ENCODE measurements at regions not wholly inside any gene's neighbourhood (a gene's known extent, or its start where the extent isn't known, plus 50 kb on each side); places are given as distances from the start of the nearest gene placed in this dataset.

GRCh38 chr1:191575180-191575579 is 583.1 kb upstream of the RGS18 start:
- H3K4me1 Mint-ChIP-seq (ENCODE audit: low read depth in 2 of 2): no peaks in the 10 kb centered on the region
- no peak for DNase-seq (ENCODE audit: low spot score)
- H3K4me3 Mint-ChIP-seq: no peak overlapping the region
- H3K36me3 Mint-ChIP-seq: no peaks in the 10 kb centered on the region
- H3K27ac Mint-ChIP-seq: no peak overlapping the region
- no peaks in the 10 kb centered on the region for H3K27me3 Mint-ChIP-seq
- H3K9me3 Mint-ChIP-seq: peaks cover 21% of the 10 kb centered on the region
- no peak for ATAC-seq

- Mint-ChIP-seq H3K4me3 (no peak overlapping the region), H3K27ac (no peak overlapping the region), H3K4me1 (ENCODE audit: low read depth in 2 of 2) (no peaks in the 10 kb centered on the region), H3K36me3 (no peaks in the 10 kb centered on the region), H3K27me3 (no peaks in the 10 kb centered on the region), H3K9me3 (peaks cover 21% of the 10 kb centered on the region)
- ATAC-seq (no peak), DNase-seq (ENCODE audit: low spot score) (no peak)
Measured at GRCh38 chr1:191575746-191576145, 582.5 kb upstream of the RGS18 start.

DNA sequence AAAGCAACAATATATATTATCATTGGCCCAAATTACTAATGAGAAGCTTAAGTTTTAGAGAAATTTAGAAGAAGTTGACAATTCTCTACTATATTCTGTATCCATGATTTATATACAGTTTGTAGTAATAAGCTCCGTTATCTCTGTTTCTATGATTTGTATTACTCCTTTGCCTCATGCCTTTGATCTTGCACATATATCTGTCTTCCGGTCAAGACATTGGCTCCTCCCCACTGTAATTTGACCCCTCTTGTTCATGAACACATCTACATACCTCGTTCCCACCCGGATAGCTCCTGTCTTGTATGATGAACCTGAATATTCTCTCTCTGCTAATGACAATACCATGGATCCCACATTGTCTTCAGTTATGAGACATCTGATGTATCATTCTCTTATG is 581.0 kb upstream of the RGS18 start:
- Mint-ChIP-seq H3K4me1 (ENCODE audit: low read depth in 2 of 2) (no peaks in the 10 kb centered on the region), H3K4me3 (no peak overlapping the region), H3K9me3 (peaks cover 21% of the 10 kb centered on the region), H3K27ac (no peak overlapping the region), H3K27me3 (no peaks in the 10 kb centered on the region), H3K36me3 (no peaks in the 10 kb centered on the region)
- ATAC-seq (no peak), DNase-seq (ENCODE audit: low spot score) (no peak)

DNA sequence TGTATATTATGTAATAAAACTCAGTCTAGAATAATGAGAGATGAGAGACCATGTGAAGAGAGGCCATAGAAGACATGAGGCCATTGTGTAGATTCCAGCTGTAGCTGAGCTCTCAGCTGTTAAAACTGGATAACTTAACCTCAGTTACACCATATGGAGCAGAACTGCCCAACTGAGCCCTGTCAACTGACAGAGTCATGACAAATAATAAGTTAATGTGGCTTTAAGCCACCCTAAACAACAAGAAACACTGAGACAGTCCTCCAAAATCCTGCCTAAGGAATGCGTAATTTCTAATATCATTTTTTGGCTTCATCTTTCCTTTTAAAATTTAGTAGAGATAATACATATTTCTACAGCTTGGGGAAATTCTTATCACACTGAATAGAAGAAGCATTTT is 580.0 kb upstream of the RGS18 start:
- Mint-ChIP-seq H3K27ac (no peak overlapping the region), H3K4me1 (ENCODE audit: low read depth in 2 of 2) (no peaks in the 10 kb centered on the region), H3K27me3 (no peaks in the 10 kb centered on the region), H3K4me3 (no peak overlapping the region), H3K36me3 (peaks cover 1% of the 10 kb centered on the region), H3K9me3 (peaks cover 25% of the 10 kb centered on the region)
- DNase-seq (ENCODE audit: low spot score) (no peak), ATAC-seq (no peak)

DNA sequence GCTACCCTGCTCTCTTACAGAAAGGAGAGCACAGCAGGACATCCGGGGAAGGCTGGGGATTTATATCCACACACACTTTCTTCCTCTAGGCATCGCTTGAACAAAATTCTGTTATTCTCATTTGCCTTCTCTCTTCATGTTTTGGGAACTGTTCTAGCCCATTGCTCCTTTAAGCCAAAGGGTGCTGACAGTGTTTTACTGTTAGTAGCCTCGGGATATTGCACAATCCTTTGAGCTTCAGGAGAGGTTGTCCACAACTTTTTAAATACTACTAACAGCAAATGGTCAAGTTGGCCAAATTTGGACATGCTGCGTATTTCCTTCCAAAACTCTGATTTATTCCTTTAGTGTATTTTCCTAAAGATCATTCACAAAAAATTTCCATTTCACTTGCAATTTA is 579.2 kb upstream of the RGS18 start:
- ATAC-seq: no peak
- no peak overlapping the region for H3K27ac Mint-ChIP-seq
- peaks cover 5% of the 10 kb centered on the region for H3K36me3 Mint-ChIP-seq

GRCh38 chr1:191582169-191582568 is 576.1 kb upstream of the RGS18 start:
- no peaks in the 10 kb centered on the region for H3K4me1 Mint-ChIP-seq (ENCODE audit: low read depth in 2 of 2)
- no peaks in the 10 kb centered on the region for H3K27me3 Mint-ChIP-seq
- peaks cover 5% of the 10 kb centered on the region for H3K36me3 Mint-ChIP-seq
- peaks cover 26% of the 10 kb centered on the region for H3K9me3 Mint-ChIP-seq
- ATAC-seq (no peak), DNase-seq (ENCODE audit: low spot score) (no peak)
- H3K4me3 Mint-ChIP-seq: no peak overlapping the region
- H3K27ac Mint-ChIP-seq: no peak overlapping the region

More for the DNA sequence above, 579.2 kb upstream of the RGS18 start:
- no peak for DNase-seq (ENCODE audit: low spot score)
- Mint-ChIP-seq H3K4me3 (no peak overlapping the region), H3K9me3 (peaks cover 28% of the 10 kb centered on the region), H3K27me3 (no peaks in the 10 kb centered on the region), H3K4me1 (ENCODE audit: low read depth in 2 of 2) (no peaks in the 10 kb centered on the region)

DNA sequence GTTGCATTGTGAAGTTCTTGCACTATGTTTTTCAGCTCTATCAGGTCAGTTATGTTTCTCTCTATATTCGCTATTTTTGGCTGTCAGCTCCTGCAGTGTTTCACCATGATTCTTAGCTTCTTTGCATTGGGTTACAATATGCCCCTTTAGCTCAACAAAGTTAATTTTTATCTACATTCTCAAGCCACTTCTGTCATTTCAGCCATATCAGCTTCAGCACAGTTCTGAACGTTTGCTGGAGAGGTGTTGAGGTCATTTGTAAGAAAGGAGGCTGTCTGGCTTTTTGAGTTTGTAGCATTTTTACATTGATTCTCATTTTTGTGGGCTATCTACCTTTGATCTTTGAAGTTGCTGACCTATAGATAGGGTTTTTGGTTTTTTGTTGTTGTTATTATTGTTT is 573.2 kb upstream of the RGS18 start:
- DNase-seq (ENCODE audit: low spot score) (no peak), ATAC-seq (no peak)
- Mint-ChIP-seq H3K27me3 (no peaks in the 10 kb centered on the region), H3K9me3 (peaks cover 18% of the 10 kb centered on the region), H3K4me1 (ENCODE audit: low read depth in 2 of 2) (no peaks in the 10 kb centered on the region), H3K4me3 (no peak overlapping the region), H3K36me3 (peaks cover 5% of the 10 kb centered on the region), H3K27ac (no peak overlapping the region)

DNA sequence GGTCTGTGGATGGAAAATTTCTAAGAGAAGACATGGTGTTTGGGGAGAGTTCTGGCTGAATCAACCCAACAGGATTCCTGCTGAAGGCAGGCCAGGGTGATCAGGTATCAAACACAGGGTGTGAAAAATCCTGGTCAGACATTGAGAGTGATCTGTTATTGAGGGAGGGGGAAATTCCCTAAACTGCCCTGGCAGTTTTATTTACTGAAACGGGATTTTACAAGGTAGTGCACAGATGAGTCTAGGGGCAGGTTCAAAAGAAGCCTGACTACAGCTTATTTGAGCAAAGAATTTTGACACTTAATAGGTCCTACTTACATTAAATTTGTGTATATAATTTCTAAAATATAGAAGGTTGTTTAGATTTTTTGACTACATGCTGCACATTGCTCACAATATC is 569.4 kb upstream of the RGS18 start:
- no peak overlapping the region for H3K27ac Mint-ChIP-seq
- no peaks in the 10 kb centered on the region for H3K4me1 Mint-ChIP-seq (ENCODE audit: low read depth in 2 of 2)
- no peaks in the 10 kb centered on the region for H3K27me3 Mint-ChIP-seq
- H3K4me3 Mint-ChIP-seq: no peak overlapping the region
- H3K36me3 Mint-ChIP-seq: no peaks in the 10 kb centered on the region
- peaks cover 13% of the 10 kb centered on the region for H3K9me3 Mint-ChIP-seq
- DNase-seq (ENCODE audit: low spot score): no peak
- ATAC-seq: no peak

GRCh38 chr1:191589536-191589935 is 568.7 kb upstream of the RGS18 start:
- H3K36me3 Mint-ChIP-seq: no peaks in the 10 kb centered on the region
- DNase-seq (ENCODE audit: low spot score) (no peak), ATAC-seq (no peak)
- no peaks in the 10 kb centered on the region for H3K4me1 Mint-ChIP-seq (ENCODE audit: low read depth in 2 of 2)
- H3K9me3 Mint-ChIP-seq: peaks cover 13% of the 10 kb centered on the region
- H3K4me3 Mint-ChIP-seq: no peak overlapping the region
- H3K27ac Mint-ChIP-seq: no peak overlapping the region
- no peaks in the 10 kb centered on the region for H3K27me3 Mint-ChIP-seq

DNA sequence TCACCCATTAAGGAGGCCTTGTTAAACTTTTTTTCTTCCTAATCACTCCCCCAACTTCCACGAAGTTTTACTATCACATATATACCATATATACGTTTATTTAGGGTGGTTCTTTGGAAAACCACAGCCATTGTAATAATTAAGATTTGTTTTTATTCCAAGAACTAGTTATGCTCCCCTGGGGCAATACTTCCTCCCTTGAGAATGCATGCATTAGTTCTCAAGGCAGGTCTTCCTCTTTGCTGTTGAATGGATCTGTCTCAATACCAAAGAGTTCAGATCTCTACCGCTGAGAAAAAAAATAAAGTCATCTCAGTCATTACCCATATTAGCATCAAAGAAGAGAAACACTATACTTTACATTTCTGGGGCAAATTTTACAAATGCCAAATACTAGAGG is 567.7 kb upstream of the RGS18 start:
- peaks cover 8% of the 10 kb centered on the region for H3K9me3 Mint-ChIP-seq
- no peak for DNase-seq (ENCODE audit: low spot score)
- H3K4me3 Mint-ChIP-seq: no peak overlapping the region
- no peak overlapping the region for H3K27ac Mint-ChIP-seq
- no peaks in the 10 kb centered on the region for H3K36me3 Mint-ChIP-seq
- H3K4me1 Mint-ChIP-seq (ENCODE audit: low read depth in 2 of 2): no peaks in the 10 kb centered on the region
- H3K27me3 Mint-ChIP-seq: no peaks in the 10 kb centered on the region
- ATAC-seq: no peak

GRCh38 chr1:191592039-191592438 is 566.2 kb upstream of the RGS18 start:
- no peak for DNase-seq (ENCODE audit: low spot score)
- no peaks in the 10 kb centered on the region for H3K4me1 Mint-ChIP-seq (ENCODE audit: low read depth in 2 of 2)
- no peak overlapping the region for H3K27ac Mint-ChIP-seq
- no peaks in the 10 kb centered on the region for H3K27me3 Mint-ChIP-seq
- H3K9me3 Mint-ChIP-seq: peaks cover 8% of the 10 kb centered on the region
- no peak for ATAC-seq
- no peaks in the 10 kb centered on the region for H3K36me3 Mint-ChIP-seq
- H3K4me3 Mint-ChIP-seq: no peak overlapping the region

- no peak overlapping the region for H3K4me3 Mint-ChIP-seq
- H3K9me3 Mint-ChIP-seq: peaks cover 8% of the 10 kb centered on the region
- ATAC-seq: no peak
Measured at GRCh38 chr1:191592907-191593306, 565.4 kb upstream of the RGS18 start.

DNA sequence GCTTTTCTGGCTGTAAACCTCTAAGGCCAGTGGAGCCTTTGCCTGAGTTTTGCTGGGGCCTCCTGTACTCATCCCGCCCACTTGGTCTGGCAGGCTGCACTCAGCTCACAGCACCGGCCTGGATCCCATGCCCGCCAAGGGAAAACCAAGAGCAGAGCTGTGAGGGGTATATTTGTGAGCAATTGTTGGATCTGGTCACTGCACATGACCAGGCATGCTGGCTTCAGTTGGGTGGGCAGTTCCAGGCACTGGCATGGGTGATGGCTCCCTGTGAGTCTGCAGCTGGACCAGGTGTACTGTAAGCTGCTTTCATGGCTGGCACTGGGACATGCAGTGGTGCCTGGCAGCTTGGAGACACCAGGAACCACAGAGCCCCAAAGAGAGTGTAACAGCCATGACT is 563.1 kb upstream of the RGS18 start:
- H3K9me3 Mint-ChIP-seq: peaks cover 3% of the 10 kb centered on the region
- H3K27me3 Mint-ChIP-seq: no peaks in the 10 kb centered on the region
- H3K4me3 Mint-ChIP-seq: no peak overlapping the region
- ATAC-seq (peak in 1 of 2 donors; percentile 20), DNase-seq (ENCODE audit: low spot score) (no peak)
- H3K36me3 Mint-ChIP-seq: no peaks in the 10 kb centered on the region
- H3K27ac Mint-ChIP-seq: no peak overlapping the region
- no peaks in the 10 kb centered on the region for H3K4me1 Mint-ChIP-seq (ENCODE audit: low read depth in 2 of 2)

More at GRCh38 chr1:191592907-191593306, 565.4 kb upstream of the RGS18 start:
- Mint-ChIP-seq H3K27ac (no peak overlapping the region), H3K27me3 (no peaks in the 10 kb centered on the region), H3K36me3 (no peaks in the 10 kb centered on the region), H3K4me1 (ENCODE audit: low read depth in 2 of 2) (no peaks in the 10 kb centered on the region)
- no peak for DNase-seq (ENCODE audit: low spot score)

DNA sequence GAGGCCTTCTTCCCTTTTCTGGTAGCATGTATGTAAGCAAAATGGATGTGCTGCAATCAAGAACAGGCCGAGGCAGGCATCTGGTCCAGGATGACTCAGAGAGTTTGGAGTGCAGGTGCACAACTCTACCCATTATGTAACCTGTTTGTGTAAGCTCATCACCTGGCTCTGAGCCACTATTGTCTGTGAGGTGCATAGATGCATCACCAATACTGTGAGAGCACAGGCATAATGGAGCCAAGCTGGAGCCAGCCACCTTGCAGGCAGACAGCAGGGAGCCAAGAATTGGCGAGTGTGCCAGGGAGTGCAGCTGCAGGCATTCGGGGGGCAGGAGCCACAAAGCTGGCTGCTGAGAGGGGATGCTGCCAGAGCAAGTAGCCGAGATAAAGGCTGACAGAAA is 549.9 kb upstream of the RGS18 start:
- no peak for DNase-seq (ENCODE audit: low spot score)
- Mint-ChIP-seq H3K27me3 (no peaks in the 10 kb centered on the region), H3K4me3 (no peak overlapping the region), H3K4me1 (ENCODE audit: low read depth in 2 of 2) (no peaks in the 10 kb centered on the region), H3K9me3 (peaks cover 4% of the 10 kb centered on the region), H3K36me3 (no peaks in the 10 kb centered on the region), H3K27ac (no peak overlapping the region)
- no peak for ATAC-seq

DNA sequence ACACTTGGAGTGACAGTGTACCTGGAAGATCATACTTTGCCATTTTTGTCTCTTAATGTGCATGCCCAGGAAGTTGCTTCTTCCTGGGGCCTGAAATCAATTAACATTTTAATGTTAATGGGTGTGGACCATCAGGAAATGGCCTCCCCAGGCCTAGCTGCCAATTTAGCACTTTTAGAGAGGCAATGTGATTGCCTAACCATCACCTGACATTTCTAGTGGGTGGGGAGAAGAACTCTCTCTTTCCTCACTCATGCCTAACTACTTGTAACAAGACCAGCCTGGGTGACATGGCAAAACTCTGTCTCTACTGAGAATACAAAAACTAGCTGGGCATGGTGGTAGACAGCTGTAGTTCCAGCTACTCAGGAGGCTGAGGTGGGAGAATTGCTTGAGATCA is 549.0 kb upstream of the RGS18 start:
- DNase-seq (ENCODE audit: low spot score) (no peak), ATAC-seq (no peak)
- Mint-ChIP-seq H3K4me1 (ENCODE audit: low read depth in 2 of 2) (no peaks in the 10 kb centered on the region), H3K27me3 (no peaks in the 10 kb centered on the region), H3K36me3 (no peaks in the 10 kb centered on the region), H3K4me3 (no peak overlapping the region), H3K27ac (no peak overlapping the region), H3K9me3 (peaks cover 4% of the 10 kb centered on the region)

Data from natural killer cell treated with Interleukin-12 subunit alpha and Interleukin-12 subunit beta and Interleukin-15 and Interleukin-18, amount 100 ng/mL, for 72 hours (primary cell).